ENCODE measurements at regions not wholly inside any gene's neighbourhood (a gene's known extent, or its start where the extent isn't known, plus 50 kb on each side); places are given as distances from the start of the nearest gene placed in this dataset.

DNA sequence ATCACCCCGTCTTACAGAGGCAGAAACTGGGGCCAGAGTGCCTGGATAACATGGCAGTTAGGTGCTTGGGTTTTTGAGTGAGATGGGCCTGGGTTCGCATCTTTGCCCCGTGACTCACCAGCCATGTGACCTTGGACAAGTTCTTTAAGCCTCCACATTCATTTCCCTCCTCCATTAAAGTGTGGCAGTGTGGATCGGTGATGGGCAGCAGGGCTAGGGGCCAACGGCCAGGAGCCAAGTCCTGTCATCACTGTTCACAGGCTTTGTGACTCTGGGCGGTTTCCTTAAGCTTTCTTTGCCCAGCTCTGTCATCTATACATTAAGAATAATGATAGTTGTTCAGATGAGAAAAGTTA is 85.5 kb upstream of the PMEPA1 start (continued):
- no peak for TF ChIP-seq JUNB (IDR thresholded peaks at IDR 0.05; ENCODE audit: unreplicated experiment)
- no peak for TF ChIP-seq EZH2 (IDR thresholded peaks at IDR 0.05; ENCODE audit: low read depth, unreplicated experiment)
- TF ChIP-seq ZNF114 (CRISPR knock-in tag; IDR thresholded peaks at IDR 0.05), result no peak
- TF ChIP-seq NANOG (IDR thresholded peaks at IDR 0.05; ENCODE audit: borderline replicate concordance), result no peak
- no peak for TF ChIP-seq CREB1 (CRISPR knock-in tag; IDR thresholded peaks at IDR 0.05; ENCODE audit: low read depth)
- TF ChIP-seq POLR2AphosphoS5 (IDR thresholded peaks at IDR 0.05; ENCODE audit: low read depth), result no peak
- TF ChIP-seq EZH2phosphoT487 (IDR thresholded peaks at IDR 0.05; ENCODE audit: unreplicated experiment), result no peak
- no peak for TF ChIP-seq REST (IDR thresholded peaks at IDR 0.05; ENCODE audit: unreplicated experiment)
- TF ChIP-seq STAT1 (IDR thresholded peaks at IDR 0.05; ENCODE audit: unreplicated experiment), result no peak

DNA sequence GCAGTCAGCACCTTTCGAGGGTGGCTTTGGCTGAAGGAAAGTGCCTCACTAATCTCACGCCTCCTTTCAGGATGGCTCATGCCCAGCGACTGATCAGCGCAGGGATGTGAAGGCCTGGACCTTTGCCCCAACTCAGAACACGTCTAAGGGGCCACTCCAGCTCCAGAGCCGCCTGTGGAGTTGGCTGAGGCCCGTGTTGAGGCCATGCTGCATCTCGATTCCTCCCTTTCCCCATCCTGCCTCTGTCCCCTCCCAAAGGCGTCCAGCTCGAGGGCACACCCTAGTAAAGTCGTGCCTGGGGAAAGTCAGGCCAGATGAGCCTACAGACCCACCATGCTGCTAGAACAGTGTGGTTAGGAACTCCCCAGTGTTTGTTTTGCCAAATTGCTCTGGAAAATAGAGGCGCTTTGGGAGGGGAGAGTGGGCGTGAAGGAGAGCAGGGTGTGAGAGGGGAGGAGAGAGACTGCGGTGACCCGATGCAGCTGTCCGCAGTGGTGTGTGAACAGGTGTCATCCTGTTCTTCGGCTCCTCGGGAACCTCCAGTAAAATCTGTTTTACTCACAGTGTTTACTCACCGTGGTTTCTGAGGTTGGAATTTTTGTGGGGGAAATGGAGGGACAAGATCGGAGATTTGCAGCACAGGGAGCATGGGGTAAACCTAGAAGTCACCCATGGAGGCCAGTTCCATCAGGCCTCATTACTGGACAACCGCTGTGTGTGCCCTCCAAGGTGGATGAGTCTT is 85.0 kb upstream of the PMEPA1 start:
- no peak overlapping the region for H3K4me3 ChIP-seq
- Mint-ChIP-seq H3K36me3 (ENCODE audit: low read depth) (no peaks in the 10 kb centered on the region), H3K9me3 (no peaks in the 10 kb centered on the region), H3K27me3 (ENCODE audit: insufficient read depth, low read depth, poor library complexity) (peaks cover 1% of the 10 kb centered on the region), H3K4me3 (no peak overlapping the region), H3K27ac (no peak overlapping the region), H3K4me1 (peaks cover 6% of the 10 kb centered on the region; the same call in 2 of the 3 replicates)
- DNase-seq (ENCODE audit: low spot score) (no peak), ATAC-seq (no peak)
- no peaks in the 10 kb centered on the region for H3K36me3 ChIP-seq (ENCODE audit: insufficient read depth)
- no peaks in the 10 kb centered on the region for H3F3A ChIP-seq (replicated peaks; ENCODE audit: low read depth)
- no peak overlapping the region for H3K27ac ChIP-seq (ENCODE audit: low read depth)
- H2AFZ ChIP-seq, result no peak overlapping the region
- H4K20me1 ChIP-seq (replicated peaks; ENCODE audit: insufficient read depth), result no peaks in the 10 kb centered on the region
- H3K79me2 ChIP-seq (replicated peaks; ENCODE audit: insufficient read depth), result no peaks in the 10 kb centered on the region
- H3K4me2 ChIP-seq, result no peak overlapping the region
- no peaks in the 10 kb centered on the region for H3K4me1 ChIP-seq (ENCODE audit: insufficient read depth)
- H3K9me2 ChIP-seq (ENCODE audit: insufficient read depth), result no peaks in the 10 kb centered on the region
- no peaks in the 10 kb centered on the region for H3K27me3 ChIP-seq (ENCODE audit: insufficient read depth)
- TF ChIP-seq CREB1 (CRISPR knock-in tag; IDR thresholded peaks at IDR 0.05; ENCODE audit: low read depth), result no peak
- TF ChIP-seq ZNF331 (CRISPR knock-in tag; IDR thresholded peaks at IDR 0.05; ENCODE audit: low read depth), result no peak
- TF ChIP-seq POLR2AphosphoS5 (IDR thresholded peaks at IDR 0.05; ENCODE audit: low read depth), result no peak
- no peak for TF ChIP-seq REST (IDR thresholded peaks at IDR 0.05; ENCODE audit: unreplicated experiment)
- TF ChIP-seq ZNF114 (CRISPR knock-in tag; IDR thresholded peaks at IDR 0.05), result no peak
- TF ChIP-seq, protein P1, sequence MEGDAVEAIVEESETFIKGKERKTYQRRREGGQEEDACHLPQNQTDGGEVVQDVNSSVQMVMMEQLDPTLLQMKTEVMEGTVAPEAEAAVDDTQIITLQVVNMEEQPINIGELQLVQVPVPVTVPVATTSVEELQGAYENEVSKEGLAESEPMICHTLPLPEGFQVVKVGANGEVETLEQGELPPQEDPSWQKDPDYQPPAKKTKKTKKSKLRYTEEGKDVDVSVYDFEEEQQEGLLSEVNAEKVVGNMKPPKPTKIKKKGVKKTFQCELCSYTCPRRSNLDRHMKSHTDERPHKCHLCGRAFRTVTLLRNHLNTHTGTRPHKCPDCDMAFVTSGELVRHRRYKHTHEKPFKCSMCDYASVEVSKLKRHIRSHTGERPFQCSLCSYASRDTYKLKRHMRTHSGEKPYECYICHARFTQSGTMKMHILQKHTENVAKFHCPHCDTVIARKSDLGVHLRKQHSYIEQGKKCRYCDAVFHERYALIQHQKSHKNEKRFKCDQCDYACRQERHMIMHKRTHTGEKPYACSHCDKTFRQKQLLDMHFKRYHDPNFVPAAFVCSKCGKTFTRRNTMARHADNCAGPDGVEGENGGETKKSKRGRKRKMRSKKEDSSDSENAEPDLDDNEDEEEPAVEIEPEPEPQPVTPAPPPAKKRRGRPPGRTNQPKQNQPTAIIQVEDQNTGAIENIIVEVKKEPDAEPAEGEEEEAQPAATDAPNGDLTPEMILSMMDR (conservative IDR thresholded peaks at IDR 0.05; ENCODE audit: low read depth in 2 of 2), result no peak
- TF ChIP-seq JUNB (IDR thresholded peaks at IDR 0.05; ENCODE audit: unreplicated experiment), result no peak
- no peak for TF ChIP-seq STAT1 (IDR thresholded peaks at IDR 0.05; ENCODE audit: unreplicated experiment)
- no peak for TF ChIP-seq NANOG (IDR thresholded peaks at IDR 0.05; ENCODE audit: borderline replicate concordance)
- TF ChIP-seq, protein P2, sequence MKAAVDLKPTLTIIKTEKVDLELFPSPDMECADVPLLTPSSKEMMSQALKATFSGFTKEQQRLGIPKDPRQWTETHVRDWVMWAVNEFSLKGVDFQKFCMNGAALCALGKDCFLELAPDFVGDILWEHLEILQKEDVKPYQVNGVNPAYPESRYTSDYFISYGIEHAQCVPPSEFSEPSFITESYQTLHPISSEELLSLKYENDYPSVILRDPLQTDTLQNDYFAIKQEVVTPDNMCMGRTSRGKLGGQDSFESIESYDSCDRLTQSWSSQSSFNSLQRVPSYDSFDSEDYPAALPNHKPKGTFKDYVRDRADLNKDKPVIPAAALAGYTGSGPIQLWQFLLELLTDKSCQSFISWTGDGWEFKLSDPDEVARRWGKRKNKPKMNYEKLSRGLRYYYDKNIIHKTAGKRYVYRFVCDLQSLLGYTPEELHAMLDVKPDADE (IDR thresholded peaks at IDR 0.05), result no peak
- no peak for TF ChIP-seq EZH2 (IDR thresholded peaks at IDR 0.05; ENCODE audit: low read depth, unreplicated experiment)
- TF ChIP-seq EZH2phosphoT487 (IDR thresholded peaks at IDR 0.05; ENCODE audit: unreplicated experiment), result no peak
